GM12878 (cell line): ENCODE measurements at regions not wholly inside any gene's neighbourhood (a gene's known extent, or its start where the extent isn't known, plus 50 kb on each side); places are given as distances from the start of the nearest gene placed in this dataset.

ENCODE experiments used
- ATAC-seq: fragments of 200-7000 bp; cut with Tn5 transposase; 3 replicates; pipeline ENCODE4 v1.9.1; 2020; ENCODE audit warnings: mild to moderate bottlenecking, moderate library complexity
- BruUV-seq: library from RNA; stranded (reverse); fragments of 400-500 nt; replicated peaks from 2 replicates; lab custom pipeline; 2021; lab: Mats Ljungman, UMichigan
- CTCF ChIA-PET: fragments of 300-600 bp; sonication (Branson Sonifier 250); formaldehyde crosslinking; extraction: SDS; loops from one replicate; lab custom pipeline; 2021; ENCODE audit warnings: inconsistent platforms; lab: Yijun Ruan, JAX
- POLR2A ChIA-PET: fragments of 350-600 bp; formaldehyde crosslinking; extraction: SDS; loops from one replicate; lab custom pipeline; 2021; ENCODE audit warnings: inconsistent platforms; lab: Charles Lee
- RAD21 ChIA-PET: fragments of 300-600 bp; sonication (Branson Sonifier 250); formaldehyde crosslinking; loops from one replicate; lab custom pipeline; 2023; ENCODE audit warnings: antibody characterized with exemption; ENCODE audit not compliant: unreplicated experiment; lab: Charles Lee
- SMC1A ChIA-PET: fragments of 300-600 bp; sonication (Branson Sonifier 250); formaldehyde crosslinking; loops from one replicate; lab custom pipeline; 2023; ENCODE audit not compliant: unreplicated experiment, uncharacterized antibody; lab: Charles Lee
- DNase-seq: peaks from one replicate; pipeline ENCODE4 v3.0.0-alpha.2; 2011; ENCODE audit warnings: low read depth, low spot score
- FAIRE-seq: peaks from 3 replicates; lab custom pipeline; 2011; peaks lifted over from hg19 to GRCh38; lab: Jason Lieb, UNC
- H2AFZ ChIP-seq: 2 replicates; pipeline ENCODE4 v1.6.0; 2011; ENCODE audit warnings: low read depth, low read length, control low read depth; ENCODE audit not compliant: control insufficient read depth
- H3K27ac ChIP-seq: 2 replicates; pipeline ENCODE4 v1.5.1; 2011; ENCODE audit warnings: control low read depth; ENCODE audit not compliant: control insufficient read depth, insufficient read depth
- H3K27me3 ChIP-seq, 2 experiments: replicated peaks in 1 of 2; 2 replicates each; pipeline versions ENCODE4 v1.6.0 to v1.6.1; 2011; ENCODE audit warnings: low read length in 1 of 2; ENCODE audit not compliant: control insufficient read depth in 2 of 2, insufficient read depth in 2 of 2
- H3K36me3 ChIP-seq, 2 experiments: 2 replicates each; pipeline ENCODE4 v1.5.1; 2011; ENCODE audit warnings: low read length in 1 of 2; ENCODE audit not compliant: control insufficient read depth in 2 of 2, insufficient read depth in 2 of 2
- H3K4me1 ChIP-seq: 2 replicates; pipeline ENCODE4 v1.6.1; 2011; ENCODE audit warnings: mild to moderate bottlenecking, low read length, moderate library complexity, mixed read lengths; ENCODE audit not compliant: control insufficient read depth, insufficient read depth
- H3K4me2 ChIP-seq: 2 replicates; pipeline ENCODE4 v1.6.0; 2011; ENCODE audit warnings: control low read depth; ENCODE audit not compliant: control insufficient read depth, insufficient read depth
- H3K4me3 ChIP-seq: fragments of 200-600 bp; sonication (generic); 2 replicates; pipeline ENCODE4 v1.5.1; 2016
- H3K79me2 ChIP-seq: 2 replicates; pipeline ENCODE4 v1.6.0; 2011; ENCODE audit warnings: low read length; ENCODE audit not compliant: control insufficient read depth, insufficient read depth
- H3K9ac ChIP-seq: 2 replicates; pipeline ENCODE4 v1.8.0; 2011; ENCODE audit warnings: low read length, control low read depth, mixed read lengths; ENCODE audit not compliant: control insufficient read depth, insufficient read depth
- H3K9me3 ChIP-seq: replicated peaks from 3 replicates; pipeline ENCODE4 v1.5.1; 2011; ENCODE audit warnings: mild to moderate bottlenecking, low read length; ENCODE audit not compliant: control insufficient read depth, insufficient read depth
- H4K20me1 ChIP-seq: 2 replicates; pipeline ENCODE4 v1.6.0; 2011; ENCODE audit not compliant: control insufficient read depth, insufficient read depth
- ATF3 ChIP-seq: IDR thresholded peaks from 2 replicates; pipeline ENCODE4 v1.6.1; 2011; ENCODE audit warnings: low read depth, mild to moderate bottlenecking, low read length, moderate library complexity, borderline replicate concordance; ENCODE audit errors: extremely low read depth
- BCL11A ChIP-seq: IDR thresholded peaks from 2 replicates; pipeline ENCODE4 v1.6.1; 2011; ENCODE audit warnings: low read depth, low read length
- GATAD2B ChIP-seq: fragments of 450-650 bp; conservative IDR thresholded peaks from 2 replicates; pipeline ENCODE4 v1.6.1; 2017; ENCODE audit warnings: low read depth, mild to moderate bottlenecking, moderate library complexity
- MXI1 ChIP-seq: fragments of 150-350 bp; IDR thresholded peaks from 2 replicates; pipeline ENCODE4 v1.6.1; 2011; ENCODE audit warnings: low read depth, mild to moderate bottlenecking, inconsistent platforms, low read length, improper control_type of control experiment
- SMC3 ChIP-seq: IDR thresholded peaks from 2 replicates; pipeline ENCODE4 v1.6.1; 2011; ENCODE audit warnings: low read length, improper control_type of control experiment, borderline replicate concordance
- SP1 ChIP-seq: IDR thresholded peaks from one replicate; pipeline ENCODE4 v1.6.1; 2011; ENCODE audit warnings: low read depth, low read length
- SUPT20H ChIP-seq: IDR thresholded peaks from 2 replicates; pipeline ENCODE4 v1.6.1; 2011; ENCODE audit warnings: low read depth, mild to moderate bottlenecking, low read length, moderate library complexity, borderline replicate concordance; ENCODE audit not compliant: control insufficient read depth
- ZBTB11 ChIP-seq: fragments of 450-650 bp; formaldehyde crosslinking; IDR thresholded peaks from 2 replicates; pipeline ENCODE4 v1.5.0; 2022; ENCODE audit warnings: mild to moderate bottlenecking, missing genetic modification characterization
- ZNF24 ChIP-seq: fragments of 450-650 bp; IDR thresholded peaks from 2 replicates; pipeline ENCODE4 v1.6.1; 2017; ENCODE audit warnings: antibody characterized with exemption, mild to moderate bottlenecking
- WGBS: methylation state at CpG from one replicate; pipeline ENCODE4 v1.1.6; 2016; ENCODE audit warnings: low lambda C conversion rate; ENCODE audit not compliant: insufficient replicate concordance, insufficient coverage; ENCODE audit errors: missing lambda C conversion rate; 5-methylcytosine and 5-hydroxymethylcytosine counted together
- in situ Hi-C: fragments of 300-500 bp; cut with MboI; formaldehyde crosslinking; loops from 9 replicates; pipeline ENCODE4 v1.14.3; 2018; ENCODE audit warnings: mixed read lengths
- intact Hi-C: fragments of 100-400 bp; cut with micrococcal nuclease; formaldehyde crosslinking; loops from one replicate; pipeline ENCODE4 v1.14.2; 2022; ENCODE audit not compliant: unreplicated experiment

- H3K4me2 ChIP-seq: no peak overlapping the region
- H3K27me3 ChIP-seq: no peaks in the 10 kb centered on the region
- H3K27ac ChIP-seq: no peak overlapping the region
- BruUV-seq: no TSS peak
- no peaks in the 10 kb centered on the region for H3K36me3 ChIP-seq
- CTCF ChIA-PET: no interaction called here
- TF ChIP-seq SUPT20H: no peak
- no peak for TF ChIP-seq ATF3
- no peak for TF ChIP-seq ZNF24
- TF ChIP-seq BCL11A: no peak
- TF ChIP-seq MXI1: no peak
- no peak for TF ChIP-seq GATAD2B
- no peak for TF ChIP-seq SP1
- no peak for TF ChIP-seq ZBTB11 (CRISPR knock-in tag)
- TF ChIP-seq SMC3: no peak
- TF ChIP-seq, all 136 proteins: peak for 0
- H3K9ac ChIP-seq: no peak overlapping the region
- ChIA-PET RAD21 (no interaction called here), POLR2A (no interaction called here), SMC1A (no interaction called here)
- no peak for DNase-seq
- no peak overlapping the region for H2AFZ ChIP-seq
- no peak overlapping the region for H3K4me3 ChIP-seq
- H4K20me1 ChIP-seq: no peaks in the 10 kb centered on the region
- no peak for FAIRE-seq
- no peak for ATAC-seq
- no peaks in the 10 kb centered on the region for H3K4me1 ChIP-seq
- H3K9me3 ChIP-seq: no peaks in the 10 kb centered on the region
- H3K79me2 ChIP-seq: no peaks in the 10 kb centered on the region
- intact Hi-C loops (no loop called here), in situ Hi-C loops (no loop called here)
- WGBS: 0% methylated on average over 1 of the region's 1 CpG
Observed at GRCh38 chr14:26213846-26214575, 383.8 kb downstream of the NOVA1 start.
